ENCODE measurements at regions not wholly inside any gene's neighbourhood (a gene's known extent, or its start where the extent isn't known, plus 50 kb on each side); places are given as distances from the start of the nearest gene placed in this dataset.

- Histone ChIP-seq H3K27me3 (ENCODE audit: insufficient read depth, low read length, poor library complexity, severe bottlenecking) (no peaks in the 10 kb centered on the region), H3K36me3 (ENCODE audit: insufficient read depth, low read length) (no peaks in the 10 kb centered on the region), H3K4me2 (ENCODE audit: low read depth, low read length, poor library complexity, severe bottlenecking) (no peak overlapping the region), H3K79me2 (ENCODE audit: insufficient read depth, low read length) (no peaks in the 10 kb centered on the region), H2AFZ (ENCODE audit: low read length) (no peak overlapping the region), H4K20me1 (ENCODE audit: insufficient read depth, low read length, poor library complexity, severe bottlenecking) (no peaks in the 10 kb centered on the region), H3F3A (ENCODE audit: low read depth) (no peaks in the 10 kb centered on the region), H3K4me1 (ENCODE audit: insufficient read depth, low read length, poor library complexity, severe bottlenecking) (no peaks in the 10 kb centered on the region), H3K9ac (ENCODE audit: low read depth, low read length, poor library complexity, severe bottlenecking) (no peak overlapping the region), H3K9me2 (replicated peaks; ENCODE audit: low read depth, low read length) (no peaks in the 10 kb centered on the region), H3K4me3 (ENCODE audit: low read length, poor library complexity, severe bottlenecking) (no peak overlapping the region), H3K9me3 (ENCODE audit: insufficient read depth, low read depth, low read length) (peaks cover 5% of the 10 kb centered on the region; the same call in 1 of the 2 replicates)
- TF ChIP-seq CTCF (conservative IDR thresholded peaks at IDR 0.05; ENCODE audit: low read length) = no peak
- TF ChIP-seq EZH2phosphoT487 (IDR thresholded peaks at IDR 0.05; ENCODE audit: borderline replicate concordance) = no peak
These were observed 420.5 kb upstream of the SULF2 start for GRCh38 chr20:48205786-48206185.

GRCh38 chr20:48205281-48205782 lies 420.1 kb upstream of the SULF2 start:
- Histone ChIP-seq H3K36me3 (ENCODE audit: insufficient read depth, low read length) (no peaks in the 10 kb centered on the region), H3K79me2 (ENCODE audit: insufficient read depth, low read length) (no peaks in the 10 kb centered on the region), H4K20me1 (ENCODE audit: insufficient read depth, low read length, poor library complexity, severe bottlenecking) (no peaks in the 10 kb centered on the region), H3K27me3 (ENCODE audit: insufficient read depth, low read length, poor library complexity, severe bottlenecking) (no peaks in the 10 kb centered on the region), H3K9ac (ENCODE audit: low read depth, low read length, poor library complexity, severe bottlenecking) (no peak overlapping the region), H3K9me2 (replicated peaks; ENCODE audit: low read depth, low read length) (no peaks in the 10 kb centered on the region), H3F3A (ENCODE audit: low read depth) (no peaks in the 10 kb centered on the region), H3K4me1 (ENCODE audit: insufficient read depth, low read length, poor library complexity, severe bottlenecking) (no peaks in the 10 kb centered on the region), H2AFZ (ENCODE audit: low read length) (no peak overlapping the region), H3K4me2 (ENCODE audit: low read depth, low read length, poor library complexity, severe bottlenecking) (no peak overlapping the region), H3K9me3 (ENCODE audit: insufficient read depth, low read depth, low read length) (peaks cover 5% of the 10 kb centered on the region; the same call in 1 of the 2 replicates), H3K4me3 (ENCODE audit: low read length, poor library complexity, severe bottlenecking) (no peak overlapping the region)
- no peak for TF ChIP-seq EZH2phosphoT487 (IDR thresholded peaks at IDR 0.05; ENCODE audit: borderline replicate concordance)
- no peak for TF ChIP-seq CTCF (conservative IDR thresholded peaks at IDR 0.05; ENCODE audit: low read length)

- no peaks in the 10 kb centered on the region for H3F3A ChIP-seq (ENCODE audit: low read depth)
These were observed 419.2 kb upstream of the SULF2 start for GRCh38 chr20:48204499-48204898.

More at GRCh38 chr20:48204499-48204898, 419.2 kb upstream of the SULF2 start:
- Histone ChIP-seq H3K4me2 (ENCODE audit: low read depth, low read length, poor library complexity, severe bottlenecking) (no peak overlapping the region), H4K20me1 (ENCODE audit: insufficient read depth, low read length, poor library complexity, severe bottlenecking) (no peaks in the 10 kb centered on the region), H3K27me3 (ENCODE audit: insufficient read depth, low read length, poor library complexity, severe bottlenecking) (no peaks in the 10 kb centered on the region), H3K9me3 (ENCODE audit: insufficient read depth, low read depth, low read length) (peaks cover 5% of the 10 kb centered on the region; the same call in 1 of the 2 replicates), H3K4me3 (ENCODE audit: low read length, poor library complexity, severe bottlenecking) (no peak overlapping the region), H3K9ac (ENCODE audit: low read depth, low read length, poor library complexity, severe bottlenecking) (no peak overlapping the region), H3K4me1 (ENCODE audit: insufficient read depth, low read length, poor library complexity, severe bottlenecking) (no peaks in the 10 kb centered on the region), H2AFZ (ENCODE audit: low read length) (no peak overlapping the region), H3K9me2 (replicated peaks; ENCODE audit: low read depth, low read length) (no peaks in the 10 kb centered on the region), H3K79me2 (ENCODE audit: insufficient read depth, low read length) (no peaks in the 10 kb centered on the region), H3K36me3 (ENCODE audit: insufficient read depth, low read length) (no peaks in the 10 kb centered on the region)
- TF ChIP-seq EZH2phosphoT487 (IDR thresholded peaks at IDR 0.05; ENCODE audit: borderline replicate concordance) (no peak), CTCF (conservative IDR thresholded peaks at IDR 0.05; ENCODE audit: low read length) (no peak)
